PC-3 (cell line): ENCODE measurements at regions not wholly inside any gene's neighbourhood (a gene's known extent, or its start where the extent isn't known, plus 50 kb on each side); places are given as distances from the start of the nearest gene placed in this dataset.

ENCODE experiments used
- CTCF ChIP-seq: fragments of 300-600 bp; sonication (generic); conservative IDR thresholded peaks from 2 replicates; pipeline ENCODE4 v1.5.1; 2017; ENCODE audit warnings: antibody characterized with exemption, low read depth, mild to moderate bottlenecking, low read length
- EZH2 ChIP-seq: fragments of 300-600 bp; sonication (generic); IDR thresholded peaks from one replicate; pipeline ENCODE4 v1.6.1; 2017; ENCODE audit warnings: antibody characterized with exemption, mild to moderate bottlenecking, low read length; ENCODE audit not compliant: unreplicated experiment
- EZH2phosphoT487 ChIP-seq: fragments of 300-600 bp; sonication (generic); IDR thresholded peaks from 2 replicates; pipeline ENCODE4 v1.6.1; 2018; ENCODE audit warnings: mild to moderate bottlenecking, antibody characterized with exemption, low read length, borderline replicate concordance

- TF ChIP-seq EZH2 (no peak), EZH2phosphoT487 (no peak), CTCF (no peak)
Observed at GRCh38 chr4:3703677-3704521, 62.3 kb upstream of the ADRA2C start.
